LNCaP clone FGC (cell line): ENCODE measurements at regions not wholly inside any gene's neighbourhood (a gene's known extent, or its start where the extent isn't known, plus 50 kb on each side); places are given as distances from the start of the nearest gene placed in this dataset.

Source experiments
- DNase-seq: peaks from one replicate; pipeline ENCODE4 v3.0.0-alpha.2; 2011; ENCODE audit warnings: low read depth
- H3K4me3 ChIP-seq: 2 replicates; pipeline ENCODE4 v1.5.1; 2011; ENCODE audit warnings: mild to moderate bottlenecking, low read depth, low read length, control low read depth
- TF ChIP-seq, protein P1 (sequence below): IDR thresholded peaks from 2 replicates; pipeline ENCODE4 v1.5.1; 2012; ENCODE audit warnings: mild to moderate bottlenecking; ENCODE audit not compliant: control insufficient read depth, insufficient read depth; ENCODE audit errors: extremely low read depth

DNA sequence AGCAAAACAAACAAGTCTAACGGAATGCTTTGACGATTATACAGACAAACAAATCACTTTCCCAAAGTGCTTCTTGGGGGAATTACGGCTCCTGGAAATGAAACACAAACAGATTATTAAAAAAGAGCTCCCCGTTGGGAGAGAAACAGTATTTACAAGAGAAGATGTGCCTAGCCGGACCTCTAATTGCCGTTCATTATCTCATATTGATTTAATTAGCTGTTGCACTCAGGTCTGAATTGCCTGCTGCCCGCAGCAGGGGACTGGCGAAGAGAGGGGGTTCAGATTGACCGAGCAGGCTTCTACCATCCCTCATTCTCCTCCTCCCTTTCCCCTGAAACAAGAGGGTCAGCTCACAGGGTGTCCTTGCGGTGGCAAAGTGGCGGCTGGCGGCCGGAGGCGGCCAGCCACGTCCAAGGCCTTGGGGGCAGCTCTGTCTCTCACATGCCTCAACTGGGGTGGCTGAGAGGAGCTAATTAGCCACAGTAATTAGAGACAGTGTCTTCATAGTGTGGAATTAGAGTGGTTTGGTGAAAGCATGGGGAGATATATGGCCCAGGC lies 295.1 kb downstream of the MIAT start:
- DNase-seq, result no peak
- TF ChIP-seq, protein P1, sequence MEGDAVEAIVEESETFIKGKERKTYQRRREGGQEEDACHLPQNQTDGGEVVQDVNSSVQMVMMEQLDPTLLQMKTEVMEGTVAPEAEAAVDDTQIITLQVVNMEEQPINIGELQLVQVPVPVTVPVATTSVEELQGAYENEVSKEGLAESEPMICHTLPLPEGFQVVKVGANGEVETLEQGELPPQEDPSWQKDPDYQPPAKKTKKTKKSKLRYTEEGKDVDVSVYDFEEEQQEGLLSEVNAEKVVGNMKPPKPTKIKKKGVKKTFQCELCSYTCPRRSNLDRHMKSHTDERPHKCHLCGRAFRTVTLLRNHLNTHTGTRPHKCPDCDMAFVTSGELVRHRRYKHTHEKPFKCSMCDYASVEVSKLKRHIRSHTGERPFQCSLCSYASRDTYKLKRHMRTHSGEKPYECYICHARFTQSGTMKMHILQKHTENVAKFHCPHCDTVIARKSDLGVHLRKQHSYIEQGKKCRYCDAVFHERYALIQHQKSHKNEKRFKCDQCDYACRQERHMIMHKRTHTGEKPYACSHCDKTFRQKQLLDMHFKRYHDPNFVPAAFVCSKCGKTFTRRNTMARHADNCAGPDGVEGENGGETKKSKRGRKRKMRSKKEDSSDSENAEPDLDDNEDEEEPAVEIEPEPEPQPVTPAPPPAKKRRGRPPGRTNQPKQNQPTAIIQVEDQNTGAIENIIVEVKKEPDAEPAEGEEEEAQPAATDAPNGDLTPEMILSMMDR, result no peak
- H3K4me3 ChIP-seq, result no peak overlapping the region

DNA sequence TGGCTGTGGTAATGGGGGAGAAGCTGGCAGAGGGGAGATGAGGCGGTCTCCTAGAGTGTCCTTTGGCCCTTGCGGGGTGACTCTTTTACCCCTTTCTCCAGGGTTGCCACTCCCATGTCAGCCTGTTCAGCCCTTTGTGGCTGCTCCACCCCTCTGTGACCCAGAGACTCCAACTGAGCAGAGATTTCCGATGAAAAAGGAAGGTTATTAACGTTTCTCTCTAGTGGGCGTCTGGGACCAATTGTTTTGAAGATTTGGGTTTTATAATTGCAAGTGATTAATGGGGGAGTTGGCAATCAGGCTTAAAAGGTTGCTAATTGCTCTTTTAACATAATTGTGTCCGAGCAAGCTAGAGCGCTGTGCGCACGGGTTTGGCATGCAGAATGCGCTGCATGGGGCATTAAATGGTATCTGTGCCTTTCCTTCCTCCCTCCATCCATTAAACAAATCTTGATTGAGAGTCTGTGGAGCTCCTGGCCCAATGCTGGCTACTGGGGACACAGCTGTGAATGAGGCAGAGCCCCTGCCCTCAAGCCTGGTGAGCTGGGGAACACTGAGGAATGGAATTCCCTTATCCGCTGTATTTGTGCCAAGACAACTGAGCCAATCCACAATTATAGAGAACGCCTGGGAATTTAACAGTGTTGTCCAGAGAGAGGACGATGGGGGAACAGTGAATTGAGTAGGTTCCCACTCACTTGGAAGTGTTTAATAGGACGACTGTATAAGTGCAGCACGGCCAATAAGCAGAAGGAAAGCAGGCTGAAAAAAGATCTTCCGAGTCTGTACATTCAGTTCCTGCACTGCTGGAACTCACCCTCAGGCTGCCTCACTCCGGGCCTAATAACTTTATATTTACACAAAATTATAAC lies 295.9 kb downstream of the MIAT start:
- no peak for DNase-seq
- no peak overlapping the region for H3K4me3 ChIP-seq
- TF ChIP-seq, protein P1, result no peak

DNA sequence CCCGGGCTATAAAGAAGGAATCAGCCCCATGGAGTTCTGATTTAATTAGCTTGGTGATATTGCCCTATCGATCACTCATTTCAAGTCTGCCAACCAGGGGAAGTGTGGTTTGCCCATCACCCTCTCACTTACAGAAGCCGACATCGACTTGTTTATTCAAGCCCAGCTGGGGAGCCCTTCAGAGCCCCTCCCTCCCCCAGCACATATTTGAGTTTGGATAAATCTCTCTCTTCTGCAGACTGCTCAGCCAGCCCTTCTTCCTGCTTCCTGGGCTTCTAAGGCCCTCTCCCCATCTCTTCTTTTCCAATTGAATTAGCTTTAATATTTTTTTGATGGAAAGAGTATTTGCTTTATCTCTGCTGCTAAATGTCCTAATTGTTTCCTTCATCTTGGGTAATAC lies 299.0 kb downstream of the MIAT start:
- TF ChIP-seq, protein P1, result no peak
- DNase-seq, result no peak
- H3K4me3 ChIP-seq, result no peak overlapping the region

DNA sequence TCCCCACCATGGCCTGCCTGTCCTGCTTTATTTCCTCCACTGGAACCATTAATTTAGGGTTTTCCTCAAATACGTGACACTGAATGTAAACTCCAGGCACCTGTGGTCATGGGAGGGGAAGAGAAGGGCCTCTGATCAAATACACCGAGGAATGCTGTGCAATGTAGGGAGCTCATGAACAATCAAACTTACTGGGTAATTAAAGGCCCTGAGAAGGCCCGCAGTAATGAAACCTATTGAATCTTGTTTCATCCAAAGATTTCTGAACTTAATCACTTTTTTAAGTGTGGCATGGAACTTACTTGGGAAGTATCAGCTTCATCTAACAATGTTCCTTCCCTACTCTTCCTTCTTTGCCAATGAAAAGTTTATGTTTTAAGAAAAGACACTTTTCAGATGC lies 299.8 kb downstream of the MIAT start:
- no peak for DNase-seq
- TF ChIP-seq, protein P1, result no peak
- H3K4me3 ChIP-seq, result no peak overlapping the region

DNA sequence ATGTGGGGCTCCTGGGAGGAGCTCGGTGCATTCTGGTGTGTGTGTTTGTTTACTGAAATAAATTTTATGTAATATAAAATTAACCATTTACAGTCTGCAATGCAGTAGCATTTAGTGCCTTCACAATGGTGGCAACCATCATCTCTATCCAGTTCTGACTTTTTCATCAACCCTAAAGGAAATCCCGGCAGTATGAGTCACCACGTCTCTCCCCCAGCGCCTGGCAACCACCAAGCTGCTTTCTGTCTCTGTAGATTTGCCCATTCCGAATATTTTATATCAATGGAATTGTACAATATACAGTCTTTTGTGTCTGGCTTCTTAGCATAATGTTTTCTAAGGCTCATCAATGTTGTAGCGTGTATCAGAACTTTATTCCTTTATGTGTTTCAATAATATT lies 300.5 kb downstream of the MIAT start:
- H3K4me3 ChIP-seq, result no peak overlapping the region
- TF ChIP-seq, protein P1, result no peak
- no peak for DNase-seq

DNA sequence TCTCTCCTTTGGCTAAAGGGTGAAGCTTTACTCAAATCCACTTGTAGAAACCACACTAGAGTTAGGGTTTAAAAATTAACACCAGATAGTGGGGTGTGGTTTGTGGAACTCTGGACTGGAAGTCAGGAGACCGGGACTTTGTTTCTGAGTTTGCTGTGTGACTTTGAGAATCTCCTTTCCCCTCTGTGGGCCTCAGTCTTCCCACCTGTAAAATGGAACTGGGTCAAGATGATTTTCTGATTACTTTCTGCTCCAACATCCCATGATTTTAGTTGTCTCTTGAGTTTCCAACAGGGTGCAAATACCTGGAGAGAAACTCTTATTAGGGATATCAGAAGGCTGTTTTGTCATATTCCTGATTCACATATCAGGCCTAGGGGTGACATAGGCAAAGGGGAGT lies 301.0 kb downstream of the MIAT start:
- TF ChIP-seq, protein P1, result no peak
- no peak for DNase-seq
- H3K4me3 ChIP-seq, result no peak overlapping the region
